HL-60 (cell line): ENCODE measurements at regions not wholly inside any gene's neighbourhood (a gene's known extent, or its start where the extent isn't known, plus 50 kb on each side); places are given as distances from the start of the nearest gene placed in this dataset.

Experiments used
- DNase-seq, 2 experiments: peaks; one replicate each; pipeline ENCODE4 v3.0.0-alpha.2; 2010 to 2020; ENCODE audit warnings: low read depth in 1 of 2, low spot score in 1 of 2
- H3K27ac ChIP-seq: fragments of 250-450 bp; sonication (Bioruptor Pico); replicated peaks from 2 replicates; pipeline ENCODE4 v1.5.1; 2020; ENCODE audit warnings: mild to moderate bottlenecking, moderate library complexity
- H3K27me3 ChIP-seq: fragments of 250-450 bp; sonication (Bioruptor Pico); 2 replicates; pipeline ENCODE4 v1.5.1; 2021; ENCODE audit warnings: mild to moderate bottlenecking, moderate library complexity; ENCODE audit not compliant: insufficient read depth, poor library complexity, severe bottlenecking
- H3K4me3 ChIP-seq: replicated peaks from 2 replicates; pipeline ENCODE4 v1.5.1; 2011; ENCODE audit warnings: mild to moderate bottlenecking, control low read depth, low read length; ENCODE audit not compliant: insufficient read depth
- GABPA ChIP-seq: IDR thresholded peaks from 2 replicates; pipeline ENCODE4 v1.6.1; 2012; ENCODE audit warnings: low read depth
- POLR2AphosphoS5 ChIP-seq: IDR thresholded peaks from 2 replicates; pipeline ENCODE4 v1.6.1; 2012; ENCODE audit warnings: low read depth
- SPI1 ChIP-seq: IDR thresholded peaks from 2 replicates; pipeline ENCODE4 v1.6.1; 2012; ENCODE audit warnings: low read depth, mild to moderate bottlenecking, borderline replicate concordance
- TF ChIP-seq, protein P1 (sequence below): IDR thresholded peaks from 2 replicates; pipeline ENCODE4 v1.6.1; 2012; ENCODE audit warnings: low read depth; ENCODE audit not compliant: insufficient replicate concordance
- TF ChIP-seq, protein P2 (sequence below): IDR thresholded peaks from one replicate; pipeline ENCODE4 v1.5.1; 2011; ENCODE audit warnings: low read length, control low read depth, inconsistent platforms; ENCODE audit not compliant: insufficient read depth

- H3K27me3 ChIP-seq = no peaks in the 10 kb centered on the region
- H3K27ac ChIP-seq = no peak overlapping the region
- TF ChIP-seq GABPA (no peak), POLR2AphosphoS5 (no peak)
- TF ChIP-seq, protein P1, sequence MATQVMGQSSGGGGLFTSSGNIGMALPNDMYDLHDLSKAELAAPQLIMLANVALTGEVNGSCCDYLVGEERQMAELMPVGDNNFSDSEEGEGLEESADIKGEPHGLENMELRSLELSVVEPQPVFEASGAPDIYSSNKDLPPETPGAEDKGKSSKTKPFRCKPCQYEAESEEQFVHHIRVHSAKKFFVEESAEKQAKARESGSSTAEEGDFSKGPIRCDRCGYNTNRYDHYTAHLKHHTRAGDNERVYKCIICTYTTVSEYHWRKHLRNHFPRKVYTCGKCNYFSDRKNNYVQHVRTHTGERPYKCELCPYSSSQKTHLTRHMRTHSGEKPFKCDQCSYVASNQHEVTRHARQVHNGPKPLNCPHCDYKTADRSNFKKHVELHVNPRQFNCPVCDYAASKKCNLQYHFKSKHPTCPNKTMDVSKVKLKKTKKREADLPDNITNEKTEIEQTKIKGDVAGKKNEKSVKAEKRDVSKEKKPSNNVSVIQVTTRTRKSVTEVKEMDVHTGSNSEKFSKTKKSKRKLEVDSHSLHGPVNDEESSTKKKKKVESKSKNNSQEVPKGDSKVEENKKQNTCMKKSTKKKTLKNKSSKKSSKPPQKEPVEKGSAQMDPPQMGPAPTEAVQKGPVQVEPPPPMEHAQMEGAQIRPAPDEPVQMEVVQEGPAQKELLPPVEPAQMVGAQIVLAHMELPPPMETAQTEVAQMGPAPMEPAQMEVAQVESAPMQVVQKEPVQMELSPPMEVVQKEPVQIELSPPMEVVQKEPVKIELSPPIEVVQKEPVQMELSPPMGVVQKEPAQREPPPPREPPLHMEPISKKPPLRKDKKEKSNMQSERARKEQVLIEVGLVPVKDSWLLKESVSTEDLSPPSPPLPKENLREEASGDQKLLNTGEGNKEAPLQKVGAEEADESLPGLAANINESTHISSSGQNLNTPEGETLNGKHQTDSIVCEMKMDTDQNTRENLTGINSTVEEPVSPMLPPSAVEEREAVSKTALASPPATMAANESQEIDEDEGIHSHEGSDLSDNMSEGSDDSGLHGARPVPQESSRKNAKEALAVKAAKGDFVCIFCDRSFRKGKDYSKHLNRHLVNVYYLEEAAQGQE = no peak
- no peak overlapping the region for H3K4me3 ChIP-seq
- no peak for DNase-seq
These were observed 380.3 kb upstream of the RSPO3 start for GRCh38 chr6:126738146-126738545.

- Histone ChIP-seq H3K27ac (no peak overlapping the region), H3K27me3 (no peaks in the 10 kb centered on the region), H3K4me3 (no peak overlapping the region)
- TF ChIP-seq, protein P1 = no peak
- TF ChIP-seq GABPA (no peak), SPI1 (no peak), POLR2AphosphoS5 (no peak)
- TF ChIP-seq, protein P2, sequence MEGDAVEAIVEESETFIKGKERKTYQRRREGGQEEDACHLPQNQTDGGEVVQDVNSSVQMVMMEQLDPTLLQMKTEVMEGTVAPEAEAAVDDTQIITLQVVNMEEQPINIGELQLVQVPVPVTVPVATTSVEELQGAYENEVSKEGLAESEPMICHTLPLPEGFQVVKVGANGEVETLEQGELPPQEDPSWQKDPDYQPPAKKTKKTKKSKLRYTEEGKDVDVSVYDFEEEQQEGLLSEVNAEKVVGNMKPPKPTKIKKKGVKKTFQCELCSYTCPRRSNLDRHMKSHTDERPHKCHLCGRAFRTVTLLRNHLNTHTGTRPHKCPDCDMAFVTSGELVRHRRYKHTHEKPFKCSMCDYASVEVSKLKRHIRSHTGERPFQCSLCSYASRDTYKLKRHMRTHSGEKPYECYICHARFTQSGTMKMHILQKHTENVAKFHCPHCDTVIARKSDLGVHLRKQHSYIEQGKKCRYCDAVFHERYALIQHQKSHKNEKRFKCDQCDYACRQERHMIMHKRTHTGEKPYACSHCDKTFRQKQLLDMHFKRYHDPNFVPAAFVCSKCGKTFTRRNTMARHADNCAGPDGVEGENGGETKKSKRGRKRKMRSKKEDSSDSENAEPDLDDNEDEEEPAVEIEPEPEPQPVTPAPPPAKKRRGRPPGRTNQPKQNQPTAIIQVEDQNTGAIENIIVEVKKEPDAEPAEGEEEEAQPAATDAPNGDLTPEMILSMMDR = no peak
- DNase-seq = no peak
These were observed 379.8 kb upstream of the RSPO3 start for GRCh38 chr6:126738641-126739040.

- DNase-seq = no peak
- no peaks in the 10 kb centered on the region for H3K27me3 ChIP-seq
- H3K27ac ChIP-seq = no peak overlapping the region
- no peak overlapping the region for H3K4me3 ChIP-seq
- TF ChIP-seq GABPA (no peak), SPI1 (no peak), POLR2AphosphoS5 (no peak)
- TF ChIP-seq, protein P2 = no peak
- TF ChIP-seq, protein P1 = no peak
These were observed 375.4 kb upstream of the RSPO3 start for GRCh38 chr6:126743076-126743475.
